PC-3 (cell line): ENCODE measurements at regions not wholly inside any gene's neighbourhood (a gene's known extent, or its start where the extent isn't known, plus 50 kb on each side); places are given as distances from the start of the nearest gene placed in this dataset.

Source experiments
- EZH2 ChIP-seq: fragments of 300-600 bp; sonication (generic); IDR thresholded peaks from one replicate; pipeline ENCODE4 v1.6.1; 2017; ENCODE audit warnings: antibody characterized with exemption, mild to moderate bottlenecking, low read length; ENCODE audit not compliant: unreplicated experiment
- TF ChIP-seq, protein P1 (sequence below): fragments of 300-600 bp; sonication (generic); conservative IDR thresholded peaks from 2 replicates; pipeline ENCODE4 v1.5.1; 2017; ENCODE audit warnings: antibody characterized with exemption, low read depth, mild to moderate bottlenecking, low read length

DNA sequence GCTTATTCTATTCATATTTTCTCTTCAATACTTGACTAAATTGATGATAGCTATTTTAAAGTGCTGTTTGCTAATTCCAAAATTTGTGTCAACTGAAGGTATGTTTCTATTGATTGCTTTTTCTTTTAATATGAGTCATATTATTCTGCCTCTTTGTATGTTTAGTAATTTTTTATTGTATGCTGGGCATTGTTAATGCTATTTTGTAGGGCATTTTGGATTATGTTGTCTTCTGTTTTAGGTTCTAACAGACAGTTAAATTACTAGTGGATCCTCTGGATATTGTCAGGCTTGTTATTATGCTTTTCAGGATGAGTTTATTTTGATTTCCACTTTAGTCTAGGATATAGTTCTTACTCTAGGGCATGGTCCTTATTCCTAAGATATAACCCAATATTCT is 55.6 kb downstream of the C1QL2 start:
- TF ChIP-seq, protein P1, sequence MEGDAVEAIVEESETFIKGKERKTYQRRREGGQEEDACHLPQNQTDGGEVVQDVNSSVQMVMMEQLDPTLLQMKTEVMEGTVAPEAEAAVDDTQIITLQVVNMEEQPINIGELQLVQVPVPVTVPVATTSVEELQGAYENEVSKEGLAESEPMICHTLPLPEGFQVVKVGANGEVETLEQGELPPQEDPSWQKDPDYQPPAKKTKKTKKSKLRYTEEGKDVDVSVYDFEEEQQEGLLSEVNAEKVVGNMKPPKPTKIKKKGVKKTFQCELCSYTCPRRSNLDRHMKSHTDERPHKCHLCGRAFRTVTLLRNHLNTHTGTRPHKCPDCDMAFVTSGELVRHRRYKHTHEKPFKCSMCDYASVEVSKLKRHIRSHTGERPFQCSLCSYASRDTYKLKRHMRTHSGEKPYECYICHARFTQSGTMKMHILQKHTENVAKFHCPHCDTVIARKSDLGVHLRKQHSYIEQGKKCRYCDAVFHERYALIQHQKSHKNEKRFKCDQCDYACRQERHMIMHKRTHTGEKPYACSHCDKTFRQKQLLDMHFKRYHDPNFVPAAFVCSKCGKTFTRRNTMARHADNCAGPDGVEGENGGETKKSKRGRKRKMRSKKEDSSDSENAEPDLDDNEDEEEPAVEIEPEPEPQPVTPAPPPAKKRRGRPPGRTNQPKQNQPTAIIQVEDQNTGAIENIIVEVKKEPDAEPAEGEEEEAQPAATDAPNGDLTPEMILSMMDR: no peak
- TF ChIP-seq EZH2: no peak
